ENCODE measurements at regions not wholly inside any gene's neighbourhood (a gene's known extent, or its start where the extent isn't known, plus 50 kb on each side); places are given as distances from the start of the nearest gene placed in this dataset.

GRCh38 chr17:54494721-54495715 lies 405.6 kb upstream of the TOM1L1 start:
- TF ChIP-seq CTCF (conservative IDR thresholded peaks at IDR 0.05) (no peak), EZH2 (IDR thresholded peaks at IDR 0.05; ENCODE audit: low read depth) (no peak)
